ENCODE measurements at regions not wholly inside any gene's neighbourhood (a gene's known extent, or its start where the extent isn't known, plus 50 kb on each side); places are given as distances from the start of the nearest gene placed in this dataset.

GRCh38 chrX:63993936-63994335 lies 208.9 kb upstream of the ARHGEF9 start:
- TF ChIP-seq, protein P1, sequence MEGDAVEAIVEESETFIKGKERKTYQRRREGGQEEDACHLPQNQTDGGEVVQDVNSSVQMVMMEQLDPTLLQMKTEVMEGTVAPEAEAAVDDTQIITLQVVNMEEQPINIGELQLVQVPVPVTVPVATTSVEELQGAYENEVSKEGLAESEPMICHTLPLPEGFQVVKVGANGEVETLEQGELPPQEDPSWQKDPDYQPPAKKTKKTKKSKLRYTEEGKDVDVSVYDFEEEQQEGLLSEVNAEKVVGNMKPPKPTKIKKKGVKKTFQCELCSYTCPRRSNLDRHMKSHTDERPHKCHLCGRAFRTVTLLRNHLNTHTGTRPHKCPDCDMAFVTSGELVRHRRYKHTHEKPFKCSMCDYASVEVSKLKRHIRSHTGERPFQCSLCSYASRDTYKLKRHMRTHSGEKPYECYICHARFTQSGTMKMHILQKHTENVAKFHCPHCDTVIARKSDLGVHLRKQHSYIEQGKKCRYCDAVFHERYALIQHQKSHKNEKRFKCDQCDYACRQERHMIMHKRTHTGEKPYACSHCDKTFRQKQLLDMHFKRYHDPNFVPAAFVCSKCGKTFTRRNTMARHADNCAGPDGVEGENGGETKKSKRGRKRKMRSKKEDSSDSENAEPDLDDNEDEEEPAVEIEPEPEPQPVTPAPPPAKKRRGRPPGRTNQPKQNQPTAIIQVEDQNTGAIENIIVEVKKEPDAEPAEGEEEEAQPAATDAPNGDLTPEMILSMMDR (IDR thresholded peaks at IDR 0.05; ENCODE audit: control extremely low read depth, extremely low read depth): no peak
- no peaks in the 10 kb centered on the region for H3K27me3 ChIP-seq (ENCODE audit: control insufficient read depth in 3 of 3, insufficient read depth in 3 of 3, low read length in 2 of 3)
- 55 to 61% methylated on average over 4 of the region's 4 CpGs for WGBS, 2 donors
- no peaks in the 10 kb centered on the region for H3K36me3 ChIP-seq (ENCODE audit: control insufficient read depth in 4 of 4, insufficient read depth in 4 of 4, low read length in 4 of 4)
- no peak overlapping the region for H3K4me3 ChIP-seq
- H3K4me1 ChIP-seq (ENCODE audit: control insufficient read depth in 5 of 5, insufficient read depth in 5 of 5, low read length in 5 of 5): no peaks in the 10 kb centered on the region
- H3K9ac ChIP-seq (ENCODE audit: insufficient read depth in 1 of 2, low read length in 2 of 2): no peak overlapping the region
- H3K27ac ChIP-seq (ENCODE audit: low read depth in 1 of 2, low read length in 1 of 2): no peak overlapping the region
- ATAC-seq (ENCODE audit: insufficient read depth, low FRiP score) (no peak), DNase-seq (peak in 2 of 3 donors; percentile 0)
- H3K9me3 ChIP-seq (ENCODE audit: control insufficient read depth in 4 of 4, insufficient read depth in 3 of 4, low read length in 3 of 4): no peaks in the 10 kb centered on the region

DNA sequence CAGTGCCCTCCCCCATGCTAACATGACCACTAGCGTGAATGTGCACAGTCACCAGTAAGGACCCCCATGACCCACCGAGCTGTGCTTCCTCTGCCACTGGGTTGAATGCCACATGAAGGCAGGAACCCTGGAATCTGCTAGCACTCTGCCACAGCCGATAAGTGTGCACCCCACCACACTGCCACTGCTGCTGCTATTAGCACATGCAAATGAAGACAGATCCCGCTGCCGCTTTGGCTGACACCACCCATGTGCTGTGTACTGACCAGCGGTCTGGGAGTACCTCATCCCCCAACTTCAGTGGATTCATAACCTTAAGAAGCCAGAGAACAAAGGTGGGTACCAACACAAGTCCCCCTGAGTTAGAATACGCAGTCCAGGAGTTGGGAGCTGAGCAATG lies 200.9 kb upstream of the ARHGEF9 start:
- Histone ChIP-seq H3K27me3 (ENCODE audit: control insufficient read depth in 3 of 3, insufficient read depth in 3 of 3, low read length in 2 of 3) (no peaks in the 10 kb centered on the region), H3K4me3 (no peak overlapping the region), H3K27ac (ENCODE audit: low read depth in 1 of 2, low read length in 1 of 2) (no peak overlapping the region), H3K9ac (ENCODE audit: insufficient read depth in 1 of 2, low read length in 2 of 2) (no peak overlapping the region), H3K4me1 (ENCODE audit: control insufficient read depth in 5 of 5, insufficient read depth in 5 of 5, low read length in 5 of 5) (no peaks in the 10 kb centered on the region), H3K9me3 (ENCODE audit: control insufficient read depth in 4 of 4, insufficient read depth in 3 of 4, low read length in 3 of 4) (no peaks in the 10 kb centered on the region), H3K36me3 (ENCODE audit: control insufficient read depth in 4 of 4, insufficient read depth in 4 of 4, low read length in 4 of 4) (no peaks in the 10 kb centered on the region)
- TF ChIP-seq, protein P1 (IDR thresholded peaks at IDR 0.05; ENCODE audit: control extremely low read depth, extremely low read depth): no peak
- DNase-seq (no peak), ATAC-seq (ENCODE audit: insufficient read depth, low FRiP score) (no peak)
- 71 to 91% methylated on average over 7 of the region's 7 CpGs for WGBS, 2 donors

DNA sequence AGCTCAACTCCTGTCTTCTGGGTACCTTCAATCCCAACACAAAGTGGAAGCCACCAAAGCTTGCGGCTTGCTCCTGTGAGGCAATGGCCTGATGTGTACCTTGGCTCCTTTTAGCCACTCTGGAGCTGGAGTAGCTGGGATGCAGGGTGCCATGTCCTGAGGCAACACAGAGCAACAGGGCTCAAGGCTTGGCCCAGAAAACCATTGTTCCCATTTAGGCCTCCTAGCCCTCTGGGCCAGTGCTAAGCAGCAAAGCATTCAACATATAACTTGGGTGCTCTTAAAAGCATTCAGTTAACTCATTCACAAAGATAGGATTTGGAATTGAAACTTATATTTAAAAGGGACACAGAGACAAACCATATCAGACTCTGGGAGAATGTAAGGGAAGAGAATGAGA lies 194.5 kb upstream of the ARHGEF9 start:
- TF ChIP-seq, protein P1 (IDR thresholded peaks at IDR 0.05; ENCODE audit: control extremely low read depth, extremely low read depth): no peak
- Histone ChIP-seq H3K4me1 (ENCODE audit: control insufficient read depth in 5 of 5, insufficient read depth in 5 of 5, low read length in 5 of 5) (no peaks in the 10 kb centered on the region), H3K27me3 (ENCODE audit: control insufficient read depth in 3 of 3, insufficient read depth in 3 of 3, low read length in 2 of 3) (no peaks in the 10 kb centered on the region), H3K9me3 (ENCODE audit: control insufficient read depth in 4 of 4, insufficient read depth in 3 of 4, low read length in 3 of 4) (peaks cover 0 to 14% (median 5%) of the 10 kb centered on the region in 4 donors), H3K27ac (ENCODE audit: low read depth in 1 of 2, low read length in 1 of 2) (no peak overlapping the region), H3K9ac (ENCODE audit: insufficient read depth in 1 of 2, low read length in 2 of 2) (no peak overlapping the region), H3K36me3 (ENCODE audit: control insufficient read depth in 4 of 4, insufficient read depth in 4 of 4, low read length in 4 of 4) (no peaks in the 10 kb centered on the region), H3K4me3 (no peak overlapping the region)
- no peak for DNase-seq
- no peak for ATAC-seq (ENCODE audit: insufficient read depth, low FRiP score)
- 92% methylated on average over 1 of the region's 1 CpG for WGBS, 2 donors

DNA sequence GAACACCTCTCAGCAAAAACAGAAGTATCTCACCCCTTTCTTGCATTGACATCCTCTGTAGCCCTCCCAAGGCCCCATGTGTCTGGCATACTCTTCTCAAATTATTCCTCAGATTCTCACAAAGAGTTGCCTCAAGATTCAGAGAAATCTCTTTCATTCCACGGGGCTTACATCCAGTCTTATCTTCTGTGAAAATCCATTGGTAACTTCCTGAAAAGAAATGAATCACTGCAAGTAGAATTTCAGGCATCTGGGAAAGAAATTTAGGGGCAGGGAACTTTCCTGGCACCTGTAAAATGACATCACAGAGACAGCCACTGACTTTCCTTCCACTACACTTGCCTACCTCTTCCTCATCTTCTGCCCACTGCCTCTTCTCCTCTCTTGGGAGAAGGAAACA lies 182.5 kb upstream of the ARHGEF9 start:
- Histone ChIP-seq H3K9me3 (ENCODE audit: control insufficient read depth in 4 of 4, insufficient read depth in 3 of 4, low read length in 3 of 4) (peaks cover 0 to 2% (median under 1%) of the 10 kb centered on the region in 4 donors), H3K27me3 (ENCODE audit: control insufficient read depth in 3 of 3, insufficient read depth in 3 of 3, low read length in 2 of 3) (no peaks in the 10 kb centered on the region), H3K4me3 (no peak overlapping the region), H3K4me1 (ENCODE audit: control insufficient read depth in 5 of 5, insufficient read depth in 5 of 5, low read length in 5 of 5) (no peaks in the 10 kb centered on the region), H3K9ac (ENCODE audit: insufficient read depth in 1 of 2, low read length in 2 of 2) (no peak overlapping the region), H3K36me3 (ENCODE audit: control insufficient read depth in 4 of 4, insufficient read depth in 4 of 4, low read length in 4 of 4) (no peaks in the 10 kb centered on the region), H3K27ac (ENCODE audit: low read depth in 1 of 2, low read length in 1 of 2) (no peak overlapping the region)
- no peak for ATAC-seq (ENCODE audit: insufficient read depth, low FRiP score)
- WGBS, 2 donors: 29 to 54% methylated on average over 1 of the region's 1 CpG
- no peak for DNase-seq
- TF ChIP-seq, protein P1 (IDR thresholded peaks at IDR 0.05; ENCODE audit: control extremely low read depth, extremely low read depth): no peak
